GM23248 (cell line): ENCODE measurements at regions not wholly inside any gene's neighbourhood (a gene's known extent, or its start where the extent isn't known, plus 50 kb on each side); places are given as distances from the start of the nearest gene placed in this dataset.

Source experiments
- DNase-seq: peaks from one replicate; pipeline ENCODE4 v3.0.0-alpha.2; 2015
- H2AFZ ChIP-seq: fragments of 200-600 bp; sonication (generic); 2 replicates; pipeline ENCODE4 v1.6.1; 2016; ENCODE audit warnings: antibody characterized with exemption
- H3F3A ChIP-seq: fragments of 200-600 bp; sonication (generic); 2 replicates; pipeline ENCODE4 v1.6.1; 2016; ENCODE audit warnings: mild to moderate bottlenecking, antibody characterized with exemption, mixed run types; ENCODE audit not compliant: insufficient read depth
- H3K27ac ChIP-seq: fragments of 200-600 bp; sonication (generic); 2 replicates; pipeline ENCODE4 v1.5.1; 2016; ENCODE audit warnings: mild to moderate bottlenecking
- H3K27me3 ChIP-seq: fragments of 200-600 bp; sonication (generic); replicated peaks from 2 replicates; pipeline ENCODE4 v1.6.1; 2016; ENCODE audit warnings: mild to moderate bottlenecking; ENCODE audit not compliant: insufficient read depth
- H3K36me3 ChIP-seq: fragments of 200-600 bp; sonication (generic); 2 replicates; pipeline ENCODE4 v1.6.1; 2016; ENCODE audit warnings: low read depth, mild to moderate bottlenecking
- H3K4me1 ChIP-seq: fragments of 200-600 bp; sonication (generic); 2 replicates; pipeline ENCODE4 v1.6.1; 2016; ENCODE audit warnings: mild to moderate bottlenecking; ENCODE audit not compliant: insufficient read depth
- H3K4me2 ChIP-seq: fragments of 200-600 bp; sonication (generic); one replicate; pipeline ENCODE4 v1.6.1; 2016; ENCODE audit warnings: mild to moderate bottlenecking; ENCODE audit not compliant: unreplicated experiment
- H3K4me3 ChIP-seq: fragments of 200-600 bp; sonication (generic); 2 replicates; pipeline ENCODE4 v1.5.1; 2016; ENCODE audit warnings: mild to moderate bottlenecking
- H3K79me2 ChIP-seq: fragments of 200-600 bp; sonication (generic); 2 replicates; pipeline ENCODE4 v1.6.1; 2016; ENCODE audit warnings: mild to moderate bottlenecking; ENCODE audit not compliant: insufficient read depth
- H3K9ac ChIP-seq: fragments of 200-600 bp; sonication (generic); 2 replicates; pipeline ENCODE4 v1.6.1; 2016; ENCODE audit warnings: mild to moderate bottlenecking
- H3K9me2 ChIP-seq: fragments of 200-600 bp; sonication (generic); 2 replicates; pipeline ENCODE4 v1.6.1; 2016; ENCODE audit warnings: mixed run types, mild to moderate bottlenecking, moderate library complexity; ENCODE audit not compliant: insufficient read depth
- H3K9me3 ChIP-seq: fragments of 200-600 bp; sonication (generic); one replicate; pipeline ENCODE4 v1.6.1; 2017; ENCODE audit warnings: low read depth
- H4K20me1 ChIP-seq: fragments of 200-600 bp; sonication (generic); 2 replicates; pipeline ENCODE4 v1.6.0; 2016; ENCODE audit not compliant: insufficient read depth
- EZH2 ChIP-seq: fragments of 200-600 bp; sonication (generic); IDR thresholded peaks from 2 replicates; pipeline ENCODE4 v1.6.1; 2018; ENCODE audit warnings: antibody characterized with exemption, mild to moderate bottlenecking; ENCODE audit not compliant: insufficient read depth, poor library complexity, severe bottlenecking
- EZH2phosphoT487 ChIP-seq: fragments of 200-600 bp; sonication (generic); IDR thresholded peaks from 2 replicates; pipeline ENCODE4 v1.6.1; 2018; ENCODE audit warnings: antibody characterized with exemption, moderate library complexity, mild to moderate bottlenecking, low read depth; ENCODE audit not compliant: insufficient read depth
- WGBS, 2 experiments: methylation state at CpG; one replicate each; pipeline ENCODE4 v1.1.6; 2015 to 2017; ENCODE audit warnings: low lambda C conversion rate in 2 of 2, low coverage in 1 of 2; ENCODE audit errors: missing lambda C conversion rate in 2 of 2; 5-methylcytosine and 5-hydroxymethylcytosine counted together
- in situ Hi-C: fragments of 300-500 bp; cut with MboI; formaldehyde crosslinking; loops from 2 replicates; pipeline ENCODE4 v1.15.0; 2020

GRCh38 chr18:67010919-67011318, 407.0 kb upstream of the CDH19 start:
- no peak overlapping the region for H2AFZ ChIP-seq
- H3K79me2 ChIP-seq, result no peaks in the 10 kb centered on the region
- H3K4me2 ChIP-seq, result no peak overlapping the region
- H3K9me3 ChIP-seq, result no peaks in the 10 kb centered on the region
- peak; percentile 11 for DNase-seq
- H3K4me3 ChIP-seq, result no peak overlapping the region
- H3K27me3 ChIP-seq, result no peaks in the 10 kb centered on the region
- H3K9me2 ChIP-seq, result no peaks in the 10 kb centered on the region
- no peaks in the 10 kb centered on the region for H3F3A ChIP-seq
- H3K36me3 ChIP-seq, result no peaks in the 10 kb centered on the region
- no peaks in the 10 kb centered on the region for H3K4me1 ChIP-seq
- H3K9ac ChIP-seq, result no peak overlapping the region
- TF ChIP-seq EZH2phosphoT487 (no peak), EZH2 (no peak)
- in situ Hi-C loops, result no loop called here
- no peaks in the 10 kb centered on the region for H4K20me1 ChIP-seq
- H3K27ac ChIP-seq, result no peak overlapping the region

- Histone ChIP-seq H3K9me2 (no peaks in the 10 kb centered on the region), H3K4me1 (no peaks in the 10 kb centered on the region), H4K20me1 (no peaks in the 10 kb centered on the region), H3K4me3 (no peak overlapping the region), H3K9me3 (no peaks in the 10 kb centered on the region), H3F3A (no peaks in the 10 kb centered on the region), H3K27me3 (no peaks in the 10 kb centered on the region), H2AFZ (no peak overlapping the region), H3K36me3 (no peaks in the 10 kb centered on the region), H3K4me2 (no peak overlapping the region), H3K79me2 (no peaks in the 10 kb centered on the region), H3K9ac (no peak overlapping the region), H3K27ac (no peak overlapping the region)
- in situ Hi-C loops, result no loop called here
- TF ChIP-seq EZH2 (no peak), EZH2phosphoT487 (no peak)
- WGBS, 2 experiments, result 47 to 62% methylated on average over 1 of the region's 1 CpG
- DNase-seq, result no peak
Measured at GRCh38 chr18:67007999-67008398, 404.1 kb upstream of the CDH19 start.

- H2AFZ ChIP-seq, result no peak overlapping the region
- DNase-seq, result no peak
- no peaks in the 10 kb centered on the region for H3K9me3 ChIP-seq
- no peaks in the 10 kb centered on the region for H3F3A ChIP-seq
- WGBS, 2 experiments, result 69 to 73% methylated on average over 1 of the region's 1 CpG
- H3K4me3 ChIP-seq, result no peak overlapping the region
- TF ChIP-seq EZH2phosphoT487 (no peak), EZH2 (no peak)
- no peaks in the 10 kb centered on the region for H4K20me1 ChIP-seq
- H3K79me2 ChIP-seq, result no peaks in the 10 kb centered on the region
- no peak overlapping the region for H3K4me2 ChIP-seq
- H3K27ac ChIP-seq, result no peak overlapping the region
- no peaks in the 10 kb centered on the region for H3K4me1 ChIP-seq
- no peaks in the 10 kb centered on the region for H3K27me3 ChIP-seq
- H3K36me3 ChIP-seq, result no peaks in the 10 kb centered on the region
- H3K9ac ChIP-seq, result no peak overlapping the region
- in situ Hi-C loops, result no loop called here
- H3K9me2 ChIP-seq, result no peaks in the 10 kb centered on the region
Measured at GRCh38 chr18:67007085-67007484, 403.2 kb upstream of the CDH19 start.

- no peaks in the 10 kb centered on the region for H3K27me3 ChIP-seq
- H3K4me1 ChIP-seq, result no peaks in the 10 kb centered on the region
- H3K36me3 ChIP-seq, result no peaks in the 10 kb centered on the region
- H3K4me3 ChIP-seq, result no peak overlapping the region
- in situ Hi-C loops, result no loop called here
- H3K4me2 ChIP-seq, result no peak overlapping the region
- H3K27ac ChIP-seq, result no peak overlapping the region
- no peak for TF ChIP-seq EZH2phosphoT487
- TF ChIP-seq EZH2, result no peak
- no peaks in the 10 kb centered on the region for H3F3A ChIP-seq
- no peaks in the 10 kb centered on the region for H3K9me3 ChIP-seq
- no peaks in the 10 kb centered on the region for H3K79me2 ChIP-seq
- DNase-seq, result no peak
- no peaks in the 10 kb centered on the region for H3K9me2 ChIP-seq
- no peak overlapping the region for H3K9ac ChIP-seq
- 4 to 6% methylated on average over 4 of the region's 4 CpGs for WGBS, 2 experiments
- no peaks in the 10 kb centered on the region for H4K20me1 ChIP-seq
- no peak overlapping the region for H2AFZ ChIP-seq
Measured at GRCh38 chr18:67001052-67001451, 397.2 kb upstream of the CDH19 start.

GRCh38 chr18:66999003-66999402, 395.1 kb upstream of the CDH19 start:
- H3F3A ChIP-seq, result no peaks in the 10 kb centered on the region
- H2AFZ ChIP-seq, result no peak overlapping the region
- H4K20me1 ChIP-seq, result no peaks in the 10 kb centered on the region
- no peak overlapping the region for H3K9ac ChIP-seq
- DNase-seq, result no peak
- H3K4me1 ChIP-seq, result no peaks in the 10 kb centered on the region
- TF ChIP-seq EZH2phosphoT487, result no peak
- no peak for TF ChIP-seq EZH2
- in situ Hi-C loops, result no loop called here
- no peaks in the 10 kb centered on the region for H3K9me2 ChIP-seq
- no peak overlapping the region for H3K27ac ChIP-seq
- no peaks in the 10 kb centered on the region for H3K79me2 ChIP-seq
- no peaks in the 10 kb centered on the region for H3K27me3 ChIP-seq
- no peak overlapping the region for H3K4me2 ChIP-seq
- H3K9me3 ChIP-seq, result no peaks in the 10 kb centered on the region
- H3K36me3 ChIP-seq, result no peaks in the 10 kb centered on the region
- H3K4me3 ChIP-seq, result no peak overlapping the region
